KG1 (cell line): ENCODE measurements at regions not wholly inside any gene's neighbourhood (a gene's known extent, or its start where the extent isn't known, plus 50 kb on each side); places are given as distances from the start of the nearest gene placed in this dataset.

Experiments used
- DNase-seq: peaks from one replicate; lab custom pipeline; 2025; lab: John Stamatoyannopoulos, UW

DNA sequence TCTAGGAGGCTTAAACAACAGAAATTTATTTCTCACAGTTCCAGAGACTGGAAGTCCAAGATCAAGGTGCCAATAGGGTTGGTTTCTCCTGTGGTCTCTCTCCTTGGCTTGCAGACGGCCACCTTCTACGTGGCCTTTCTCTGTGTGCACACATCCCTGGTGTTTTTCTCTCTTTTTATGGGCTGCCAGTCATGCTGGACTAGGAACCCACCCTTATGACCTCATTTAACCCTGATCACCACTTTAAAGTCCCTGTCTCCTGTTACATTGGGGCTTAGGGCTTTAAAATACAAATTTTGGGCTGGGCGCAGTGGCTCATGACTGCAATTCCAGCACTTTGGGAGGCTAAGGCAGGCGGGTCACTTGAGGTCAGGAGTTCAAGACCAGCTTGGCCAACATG lies 157.1 kb downstream of the TLE1 start:
- DNase-seq = no peak

DNA sequence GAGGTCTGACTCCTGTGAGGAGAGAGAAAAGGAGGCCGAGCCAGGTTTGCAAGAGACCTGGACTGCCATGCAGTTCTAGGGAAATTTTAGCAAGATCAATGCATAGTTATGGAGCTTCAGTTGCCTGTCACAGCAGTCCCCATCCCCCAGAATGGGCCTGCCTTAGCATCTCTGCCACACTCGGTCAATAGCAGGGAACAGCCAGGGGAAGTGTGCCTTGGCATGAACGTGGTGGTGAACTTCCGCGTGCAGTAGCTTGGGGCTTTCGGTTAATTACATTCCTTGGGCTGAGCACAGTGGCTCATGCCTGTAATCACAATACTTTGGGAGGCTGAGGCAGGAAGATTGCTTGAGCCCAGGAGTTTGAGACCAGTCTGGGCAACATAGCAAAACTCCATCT lies 157.8 kb downstream of the TLE1 start:
- DNase-seq = no peak

DNA sequence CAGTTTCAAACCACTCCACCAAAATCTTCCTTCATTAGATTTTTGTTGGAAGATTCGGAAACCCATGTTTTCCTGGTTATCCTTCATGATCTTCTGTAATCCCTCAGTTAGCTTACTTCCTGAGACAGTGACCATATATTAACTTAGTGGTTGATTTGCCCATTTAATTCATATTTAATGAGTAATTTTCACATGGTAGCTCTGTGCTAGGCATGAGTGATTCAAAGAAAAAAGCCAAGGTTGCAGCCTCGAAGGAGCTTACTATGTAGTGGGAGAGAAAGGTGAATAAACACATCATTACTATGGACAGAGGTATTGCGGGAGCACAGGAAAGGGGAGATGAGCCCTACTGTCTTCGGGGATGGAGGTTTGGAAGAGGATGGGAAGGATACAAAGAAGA lies 158.5 kb downstream of the TLE1 start:
- no peak for DNase-seq

GRCh38 chr9:81530310-81530810 lies 159.0 kb downstream of the TLE1 start:
- no peak for DNase-seq

- DNase-seq = no peak
Measured at GRCh38 chr9:81529556-81530193, 159.7 kb downstream of the TLE1 start.

GRCh38 chr9:81526587-81526986 lies 162.8 kb downstream of the TLE1 start:
- DNase-seq = no peak

DNA sequence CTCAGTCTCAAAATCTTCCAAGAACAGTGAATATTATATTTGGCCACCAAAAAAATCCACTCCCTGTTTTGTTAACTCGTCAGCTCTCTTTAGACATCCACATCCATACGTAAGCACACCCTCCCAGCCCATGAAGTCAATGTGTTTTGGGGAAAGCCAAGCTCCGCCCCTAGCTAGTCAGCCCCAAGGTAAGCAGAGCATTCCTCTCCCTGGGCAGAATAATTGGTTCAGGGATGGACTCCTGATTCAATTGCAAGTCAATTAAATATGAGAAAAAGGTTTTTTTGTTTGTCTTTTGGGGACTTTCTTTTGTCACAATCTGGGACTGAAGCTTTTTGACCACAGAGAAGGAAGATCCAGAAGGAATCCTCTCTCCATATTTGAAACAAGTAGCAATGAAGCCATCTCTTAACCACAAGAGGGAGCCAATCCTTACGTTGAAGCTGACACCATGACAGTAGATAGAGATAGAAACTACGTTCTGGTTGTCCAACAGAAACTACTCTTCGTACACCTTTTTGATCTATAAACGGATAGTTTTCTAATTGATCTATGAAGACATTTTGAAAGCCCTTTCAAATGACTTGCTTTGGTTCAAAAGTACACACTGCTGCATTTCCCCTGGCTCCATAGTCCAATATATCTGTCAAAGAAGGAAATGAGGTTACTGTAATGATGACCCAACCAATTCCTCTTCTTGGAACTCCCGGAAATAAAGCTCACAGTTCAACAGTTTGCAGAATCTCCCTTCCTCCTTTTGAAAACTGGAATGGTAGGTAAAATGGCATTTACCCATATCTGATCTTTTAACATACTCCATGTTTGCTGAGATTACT lies 166.4 kb downstream of the TLE1 start:
- no peak for DNase-seq

GRCh38 chr9:81521892-81522291 lies 167.5 kb downstream of the TLE1 start:
- no peak for DNase-seq

DNA sequence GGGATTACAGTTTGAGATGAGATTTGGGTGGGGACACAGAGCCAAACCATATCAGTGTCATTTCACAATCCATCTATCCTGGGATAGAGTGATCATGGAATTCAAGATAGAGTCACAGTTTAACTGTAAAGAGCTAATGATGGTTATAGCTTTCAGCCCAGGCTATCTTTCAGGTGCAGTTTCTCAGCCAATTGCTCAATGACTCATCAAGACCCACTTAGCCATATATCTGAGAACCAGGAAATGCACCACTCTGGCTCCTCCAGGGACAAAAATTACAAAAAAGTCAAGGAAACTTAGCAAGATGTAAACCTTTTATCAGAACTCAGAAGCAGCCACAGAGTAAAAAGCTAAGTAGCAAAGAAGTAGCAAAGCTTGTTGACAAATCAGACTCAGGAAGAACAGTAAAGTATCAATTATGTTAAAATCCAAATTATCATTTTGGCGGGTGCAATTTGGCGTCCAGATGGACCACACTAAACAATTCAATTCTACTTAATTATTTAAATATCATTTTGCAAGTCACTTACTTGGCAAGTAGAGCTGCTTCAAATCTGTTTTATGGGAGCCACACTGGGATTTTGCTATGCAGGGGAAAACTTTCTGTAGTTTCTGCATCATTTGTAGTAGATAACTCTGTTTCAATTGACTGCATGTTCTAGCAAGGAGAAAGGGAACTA lies 169.4 kb downstream of the TLE1 start:
- no peak for DNase-seq

GRCh38 chr9:81517954-81518353 lies 171.4 kb downstream of the TLE1 start:
- DNase-seq = no peak

- DNase-seq = no peak
Measured at GRCh38 chr9:81513059-81513458, 176.3 kb downstream of the TLE1 start.

DNA sequence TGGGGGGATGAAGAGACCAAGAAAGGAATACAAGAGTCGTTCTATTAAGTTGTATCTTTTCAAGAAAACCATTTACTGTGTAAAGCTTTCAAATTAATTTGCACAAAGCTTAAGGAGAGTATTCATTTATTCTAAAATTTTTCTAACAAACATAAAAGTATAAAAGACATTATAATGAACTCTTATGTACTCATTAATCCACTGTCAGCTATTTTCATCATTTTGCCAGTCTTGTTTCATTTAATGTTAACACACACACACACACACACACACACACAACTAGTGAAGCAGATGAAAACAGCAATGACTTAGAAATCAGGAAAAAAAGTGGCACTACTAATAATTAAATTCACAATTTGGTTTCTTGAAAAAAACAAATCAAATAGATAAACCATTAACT lies 176.7 kb downstream of the TLE1 start:
- no peak for DNase-seq

DNA sequence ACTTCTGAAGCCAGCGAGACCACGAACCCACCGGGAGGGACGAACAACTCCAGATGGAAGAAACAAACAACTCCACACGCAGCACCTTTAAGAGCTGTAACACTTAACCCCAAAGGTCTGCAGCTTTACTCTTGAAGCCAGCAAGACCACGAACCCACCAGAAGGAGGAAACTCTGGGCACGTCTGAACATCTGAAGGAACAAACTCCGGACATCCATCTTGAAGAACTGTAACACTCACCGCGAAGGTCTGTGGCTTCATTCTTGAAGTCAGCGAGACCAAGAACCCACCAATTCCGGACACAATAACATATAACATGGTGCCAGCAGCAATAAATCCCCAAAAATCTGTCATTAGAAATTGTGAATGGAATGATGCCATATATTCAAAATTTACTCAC lies 180.9 kb downstream of the TLE1 start:
- DNase-seq = no peak

DNA sequence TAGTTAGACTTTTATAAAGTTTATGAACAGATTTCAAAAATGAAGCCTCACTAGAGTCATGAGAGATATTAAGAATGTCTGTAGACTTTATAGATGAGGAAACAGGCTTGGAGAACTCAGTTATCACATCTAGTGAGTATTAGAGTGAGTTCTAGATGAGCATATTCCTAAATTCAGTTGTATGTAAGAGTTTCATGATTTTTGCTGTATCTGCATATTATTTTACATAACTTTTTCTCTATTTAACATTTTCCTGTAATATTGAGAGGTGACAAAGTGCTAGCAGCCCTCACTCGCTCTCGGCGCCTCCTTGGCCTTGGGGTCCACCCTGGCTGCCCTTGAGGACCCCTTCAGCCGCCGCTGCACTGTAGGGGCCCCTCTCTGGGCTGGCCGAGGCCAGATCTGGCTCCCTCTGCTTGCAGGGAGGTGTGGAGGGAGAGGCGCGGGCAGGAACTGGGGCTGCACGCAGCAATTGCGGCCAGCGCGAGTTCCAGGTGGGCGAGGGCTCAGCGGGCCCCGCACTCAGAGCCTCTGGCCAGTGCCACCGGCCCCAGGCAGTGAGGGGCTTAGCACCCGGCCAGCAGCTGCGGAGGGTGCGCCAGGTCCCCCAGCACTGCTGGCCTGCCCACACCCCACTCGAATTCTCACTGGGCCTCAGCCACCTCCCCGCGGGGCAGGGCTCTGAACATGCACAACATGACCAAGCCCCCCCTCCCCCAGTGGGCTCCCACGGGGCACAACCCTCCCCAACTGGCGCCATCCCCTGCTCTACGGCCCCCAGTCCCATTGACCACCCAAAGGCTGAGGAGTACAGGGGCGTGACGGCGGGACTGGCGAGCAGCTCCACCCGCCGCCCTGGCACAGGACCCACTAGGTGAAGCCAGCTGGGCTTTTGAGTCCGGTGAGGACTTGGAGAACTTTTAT lies 182.1 kb downstream of the TLE1 start:
- no peak for DNase-seq

- DNase-seq = no peak
Measured at GRCh38 chr9:81499594-81499993, 189.8 kb downstream of the TLE1 start.

- DNase-seq = no peak
Measured at GRCh38 chr9:81499021-81499454, 190.3 kb downstream of the TLE1 start.

DNA sequence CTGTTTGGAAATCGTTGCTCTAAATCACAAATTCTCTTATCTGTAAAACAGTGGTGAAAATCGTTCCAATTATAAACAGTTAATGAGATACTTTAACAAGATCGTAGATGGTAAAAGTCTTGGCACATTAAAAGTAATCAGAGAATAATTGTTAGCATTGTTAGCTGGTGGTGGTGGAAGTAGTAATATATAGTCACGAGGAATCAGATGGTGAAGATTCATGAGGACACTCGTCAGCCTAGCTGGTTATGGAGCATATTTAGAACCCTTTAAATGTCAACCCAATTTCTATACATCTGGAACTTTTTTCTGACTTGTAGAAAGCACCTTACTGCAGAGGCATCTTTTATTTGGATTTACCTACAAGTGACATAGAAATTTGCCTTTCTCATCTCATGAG lies 190.8 kb downstream of the TLE1 start:
- no peak for DNase-seq

DNA sequence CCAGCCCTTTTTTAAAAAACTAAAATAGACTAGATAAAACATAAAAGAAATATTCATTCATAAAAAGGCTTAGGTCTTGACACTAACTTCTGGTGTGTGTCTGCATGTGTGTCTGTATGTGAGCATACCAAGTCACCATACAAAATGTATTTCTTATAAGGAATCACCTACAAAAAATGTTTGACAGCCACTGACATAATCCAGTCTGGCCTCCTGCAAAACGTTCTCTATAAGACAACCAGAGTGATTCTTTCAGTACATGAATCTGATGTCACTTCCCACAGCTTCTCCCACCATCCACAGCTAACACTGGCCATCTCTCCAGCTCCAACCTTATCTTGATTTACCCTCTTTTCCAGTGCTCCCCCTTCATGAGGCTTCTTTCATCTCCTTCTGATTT lies 192.3 kb downstream of the TLE1 start:
- DNase-seq = no peak

DNA sequence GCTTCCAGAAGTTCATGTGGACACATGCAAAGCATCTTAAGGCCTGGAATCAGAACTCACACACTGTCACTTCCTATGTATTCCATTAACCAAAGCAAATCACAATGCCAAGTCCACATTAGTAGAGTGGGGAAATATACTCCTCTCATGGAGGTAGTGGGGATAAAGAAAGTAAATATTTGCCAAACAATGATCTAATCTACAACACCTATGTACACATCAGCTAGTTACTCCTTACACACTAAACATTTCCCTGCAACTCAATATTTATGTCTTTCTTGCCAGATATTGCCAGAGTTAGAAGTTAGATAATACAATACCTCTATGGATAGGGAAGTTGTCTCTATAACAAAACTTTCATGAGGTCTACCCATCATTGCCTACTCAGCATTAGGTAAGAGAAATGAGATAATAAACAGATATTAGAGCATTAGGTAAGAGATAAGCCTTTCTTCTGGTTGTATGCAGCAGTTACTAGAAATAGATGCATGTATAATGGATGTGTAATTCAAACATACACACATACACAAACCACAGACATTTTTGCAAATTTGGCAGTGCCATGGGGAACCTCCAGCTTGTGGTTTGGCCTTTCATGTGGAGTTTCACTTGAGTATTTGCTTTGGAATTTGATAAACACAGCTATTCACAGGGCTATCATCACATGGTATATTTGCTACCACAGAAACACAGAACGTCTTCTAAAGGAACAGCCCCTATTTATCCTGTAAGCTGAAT lies 196.5 kb downstream of the TLE1 start:
- no peak for DNase-seq

DNA sequence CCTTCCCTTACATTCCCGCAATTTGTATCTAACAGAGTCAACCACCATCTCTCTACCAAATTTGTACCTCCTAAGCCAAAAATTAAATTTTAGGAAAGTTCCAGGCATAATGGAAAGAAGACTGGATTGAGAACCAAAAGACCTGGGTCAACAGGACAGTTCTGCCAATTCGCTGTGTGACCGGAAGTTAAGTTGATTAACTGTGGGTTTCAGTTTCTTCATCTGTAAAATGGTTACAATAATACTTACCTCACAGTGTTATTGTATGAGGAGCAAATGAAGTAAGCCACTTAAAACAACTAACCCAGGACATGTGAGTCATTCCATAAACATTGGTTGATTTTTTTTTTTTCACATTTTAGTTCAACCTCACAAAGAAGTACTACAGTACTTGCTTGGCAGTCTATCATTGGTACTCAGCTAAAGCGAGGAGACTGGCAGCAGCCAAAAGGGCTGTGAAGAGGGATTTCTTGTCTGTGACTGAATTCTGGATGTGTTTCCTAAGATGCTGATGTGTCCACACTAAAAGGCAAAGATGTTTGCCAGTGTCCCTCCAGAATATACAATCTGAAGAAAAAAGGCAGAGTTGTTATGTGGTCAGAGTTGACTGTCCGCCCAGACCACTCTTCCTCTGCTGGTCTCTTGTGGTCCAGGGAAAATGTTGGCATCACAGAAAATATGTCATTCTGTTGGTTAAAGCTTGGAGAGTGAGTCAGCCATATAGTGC lies 198.6 kb downstream of the TLE1 start:
- no peak for DNase-seq
